ENCODE measurements at regions not wholly inside any gene's neighbourhood (a gene's known extent, or its start where the extent isn't known, plus 50 kb on each side); places are given as distances from the start of the nearest gene placed in this dataset.
"Not testable (repeated sequence)": the region's sequence is repeated elsewhere in the genome, so short reads cannot be mapped to it uniquely, and the experiment has no call there.

- Histone ChIP-seq H3K36me3 (ENCODE audit: insufficient read depth, low read length) (no peaks in the 10 kb centered on the region), H3K4me3 (ENCODE audit: insufficient read depth, low read length) (no peak overlapping the region), H2AFZ (ENCODE audit: low read length) (no peak overlapping the region), H3K4me1 (ENCODE audit: insufficient read depth, low read length) (no peaks in the 10 kb centered on the region), H3K27me3 (ENCODE audit: insufficient read depth, low read length) (no peaks in the 10 kb centered on the region), H3K9me3 (ENCODE audit: low read depth, low read length) (no peaks in the 10 kb centered on the region), H4K20me1 (ENCODE audit: insufficient read depth, low read length) (no peaks in the 10 kb centered on the region), H3K4me2 (ENCODE audit: insufficient read depth, low read length) (no peak overlapping the region), H3K79me2 (ENCODE audit: insufficient read depth, low read length) (no peaks in the 10 kb centered on the region), H3K27ac (ENCODE audit: low read depth, low read length) (no peak overlapping the region)
- TF ChIP-seq CTCF (IDR thresholded peaks at IDR 0.05; ENCODE audit: extremely low read depth, low read depth, low read length), result no peak
- no peak for DNase-seq (ENCODE audit: insufficient read length, low spot score, missing footprints)
These were observed 154.5 kb upstream of the OLFM3 start for GRCh38 chr1:102151242-102151641.

GRCh38 chr1:102120910-102121309 is 124.2 kb upstream of the OLFM3 start:
- Histone ChIP-seq H3K4me3 (ENCODE audit: insufficient read depth, low read length) (no peak overlapping the region), H3K4me1 (ENCODE audit: insufficient read depth, low read length) (no peaks in the 10 kb centered on the region), H4K20me1 (ENCODE audit: insufficient read depth, low read length) (no peaks in the 10 kb centered on the region), H3K4me2 (ENCODE audit: insufficient read depth, low read length) (no peak overlapping the region), H3K79me2 (ENCODE audit: insufficient read depth, low read length) (no peaks in the 10 kb centered on the region), H3K9me3 (ENCODE audit: low read depth, low read length) (peaks cover 2% of the 10 kb centered on the region), H3K27me3 (ENCODE audit: insufficient read depth, low read length) (no peaks in the 10 kb centered on the region), H2AFZ (ENCODE audit: low read length) (no peak overlapping the region), H3K27ac (ENCODE audit: low read depth, low read length) (no peak overlapping the region), H3K36me3 (ENCODE audit: insufficient read depth, low read length) (no peaks in the 10 kb centered on the region)
- no peak for DNase-seq (ENCODE audit: insufficient read length, low spot score, missing footprints)
- TF ChIP-seq CTCF (IDR thresholded peaks at IDR 0.05; ENCODE audit: extremely low read depth, low read depth, low read length), result no peak

GRCh38 chr1:102118150-102118549 is 121.4 kb upstream of the OLFM3 start:
- peaks cover 2% of the 10 kb centered on the region for H3K9me3 ChIP-seq (ENCODE audit: low read depth, low read length)
- DNase-seq (ENCODE audit: insufficient read length, low spot score, missing footprints), result no peak
- H3K27me3 ChIP-seq (ENCODE audit: insufficient read depth, low read length), result no peaks in the 10 kb centered on the region
- no peaks in the 10 kb centered on the region for H3K36me3 ChIP-seq (ENCODE audit: insufficient read depth, low read length)
- no peak for TF ChIP-seq CTCF (IDR thresholded peaks at IDR 0.05; ENCODE audit: extremely low read depth, low read depth, low read length)
- no peak overlapping the region for H3K27ac ChIP-seq (ENCODE audit: low read depth, low read length)
- no peaks in the 10 kb centered on the region for H3K4me1 ChIP-seq (ENCODE audit: insufficient read depth, low read length)
- no peak overlapping the region for H3K4me3 ChIP-seq (ENCODE audit: insufficient read depth, low read length)
- no peaks in the 10 kb centered on the region for H4K20me1 ChIP-seq (ENCODE audit: insufficient read depth, low read length)
- no peak overlapping the region for H3K4me2 ChIP-seq (ENCODE audit: insufficient read depth, low read length)
- no peaks in the 10 kb centered on the region for H3K79me2 ChIP-seq (ENCODE audit: insufficient read depth, low read length)
- no peak overlapping the region for H2AFZ ChIP-seq (ENCODE audit: low read length)

- Histone ChIP-seq H3K9me3 (ENCODE audit: low read depth, low read length) (peaks cover 2% of the 10 kb centered on the region), H3K27me3 (ENCODE audit: insufficient read depth, low read length) (no peaks in the 10 kb centered on the region), H3K79me2 (ENCODE audit: insufficient read depth, low read length) (no peaks in the 10 kb centered on the region), H3K4me3 (ENCODE audit: insufficient read depth, low read length) (no peak overlapping the region), H3K27ac (ENCODE audit: low read depth, low read length) (no peak overlapping the region), H3K4me2 (ENCODE audit: insufficient read depth, low read length) (no peak overlapping the region), H4K20me1 (ENCODE audit: insufficient read depth, low read length) (no peaks in the 10 kb centered on the region), H3K4me1 (ENCODE audit: insufficient read depth, low read length) (no peaks in the 10 kb centered on the region), H2AFZ (ENCODE audit: low read length) (no peak overlapping the region), H3K36me3 (ENCODE audit: insufficient read depth, low read length) (no peaks in the 10 kb centered on the region)
- TF ChIP-seq CTCF (IDR thresholded peaks at IDR 0.05; ENCODE audit: extremely low read depth, low read depth, low read length), result no peak
- no peak for DNase-seq (ENCODE audit: insufficient read length, low spot score, missing footprints)
These were observed 113.9 kb upstream of the OLFM3 start for GRCh38 chr1:102110586-102110985.

GRCh38 chr1:102109493-102109892 is 112.8 kb upstream of the OLFM3 start:
- H3K27me3 ChIP-seq (ENCODE audit: insufficient read depth, low read length), result not testable (repeated sequence)

More at GRCh38 chr1:102109493-102109892, 112.8 kb upstream of the OLFM3 start:
- not testable (repeated sequence) for H3K4me3 ChIP-seq (ENCODE audit: insufficient read depth, low read length); H3K79me2 ChIP-seq (ENCODE audit: insufficient read depth, low read length); H3K4me2 ChIP-seq (ENCODE audit: insufficient read depth, low read length); H2AFZ ChIP-seq (ENCODE audit: low read length); H3K27ac ChIP-seq (ENCODE audit: low read depth, low read length); DNase-seq (ENCODE audit: insufficient read length, low spot score, missing footprints); H3K36me3 ChIP-seq (ENCODE audit: insufficient read depth, low read length); H3K9me3 ChIP-seq (ENCODE audit: low read depth, low read length); H4K20me1 ChIP-seq (ENCODE audit: insufficient read depth, low read length); H3K4me1 ChIP-seq (ENCODE audit: insufficient read depth, low read length)
